ENCODE measurements at regions not wholly inside any gene's neighbourhood (a gene's known extent, or its start where the extent isn't known, plus 50 kb on each side); places are given as distances from the start of the nearest gene placed in this dataset.
"Not testable (repeated sequence)": the region's sequence is repeated elsewhere in the genome, so short reads cannot be mapped to it uniquely, and the experiment has no call there.

- Histone ChIP-seq H3K9me3 (ENCODE audit: control insufficient read depth, insufficient read depth, low read length) (no peaks in the 10 kb centered on the region), H3K36me3 (ENCODE audit: insufficient read depth, low read length) (no peaks in the 10 kb centered on the region), H3K4me1 (ENCODE audit: insufficient read depth, low read length) (no peaks in the 10 kb centered on the region), H3K9ac (ENCODE audit: low read depth, low read length) (no peak overlapping the region)
Measured at GRCh38 chr7:131927770-131928423, 371.5 kb upstream of the PODXL start.

GRCh38 chr7:131925636-131926035, 369.2 kb upstream of the PODXL start:
- Histone ChIP-seq H3K36me3 (ENCODE audit: insufficient read depth, low read length) (no peaks in the 10 kb centered on the region), H3K4me1 (ENCODE audit: insufficient read depth, low read length) (no peaks in the 10 kb centered on the region), H3K9ac (ENCODE audit: low read depth, low read length) (no peak overlapping the region), H3K9me3 (ENCODE audit: control insufficient read depth, insufficient read depth, low read length) (no peaks in the 10 kb centered on the region)

- no peaks in the 10 kb centered on the region for H3K36me3 ChIP-seq (ENCODE audit: insufficient read depth, low read length)
- no peaks in the 10 kb centered on the region for H3K9me3 ChIP-seq (ENCODE audit: control insufficient read depth, insufficient read depth, low read length)
- no peaks in the 10 kb centered on the region for H3K4me1 ChIP-seq (ENCODE audit: insufficient read depth, low read length)
- no peak overlapping the region for H3K9ac ChIP-seq (ENCODE audit: low read depth, low read length)
Measured at GRCh38 chr7:131924857-131925256, 368.4 kb upstream of the PODXL start.

DNA sequence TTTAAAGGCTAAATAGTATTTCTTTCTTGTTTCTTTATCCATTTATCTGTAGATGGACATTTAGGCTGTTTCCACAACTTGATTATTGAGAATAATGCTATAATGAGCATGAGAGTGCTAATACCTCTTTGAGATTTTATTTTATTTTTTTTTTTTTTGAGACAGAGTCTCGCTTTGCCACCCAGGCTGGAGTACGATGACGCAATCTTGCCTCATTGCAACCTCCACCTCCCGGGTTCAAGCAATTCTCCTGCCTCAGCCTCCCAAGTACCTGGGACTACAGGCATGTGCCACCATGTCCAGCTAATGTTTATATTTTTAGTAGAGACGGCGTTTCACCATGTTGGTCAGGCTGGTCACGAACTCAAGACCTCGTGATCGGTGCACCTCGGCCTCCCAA, 366.5 kb upstream of the PODXL start:
- not testable (repeated sequence) for H3K4me1 ChIP-seq (ENCODE audit: insufficient read depth, low read length); H3K36me3 ChIP-seq (ENCODE audit: insufficient read depth, low read length); H3K9ac ChIP-seq (ENCODE audit: low read depth, low read length); H3K9me3 ChIP-seq (ENCODE audit: control insufficient read depth, insufficient read depth, low read length)

DNA sequence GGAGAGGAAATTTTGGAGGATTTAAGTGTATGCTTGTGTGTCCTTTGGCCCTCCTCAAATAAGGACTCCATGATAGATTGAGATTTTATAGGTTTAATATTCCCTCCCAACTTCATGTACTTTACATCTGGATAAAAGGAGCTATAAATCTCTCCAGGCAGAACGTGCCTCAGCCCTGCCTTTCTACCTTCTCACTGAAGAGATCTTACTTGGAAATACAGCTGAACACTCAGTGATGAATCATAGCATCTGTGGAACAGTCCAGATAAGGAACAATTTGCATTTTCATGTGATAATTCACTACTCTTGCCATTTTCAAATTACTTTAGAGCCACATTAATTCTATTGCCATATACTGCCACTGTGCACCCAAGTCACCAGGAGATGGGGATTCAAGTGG, 364.6 kb upstream of the PODXL start:
- no peaks in the 10 kb centered on the region for H3K36me3 ChIP-seq (ENCODE audit: insufficient read depth, low read length)
- H3K4me1 ChIP-seq (ENCODE audit: insufficient read depth, low read length) = no peaks in the 10 kb centered on the region
- no peak overlapping the region for H3K9ac ChIP-seq (ENCODE audit: low read depth, low read length)
- H3K9me3 ChIP-seq (ENCODE audit: control insufficient read depth, insufficient read depth, low read length) = no peaks in the 10 kb centered on the region

DNA sequence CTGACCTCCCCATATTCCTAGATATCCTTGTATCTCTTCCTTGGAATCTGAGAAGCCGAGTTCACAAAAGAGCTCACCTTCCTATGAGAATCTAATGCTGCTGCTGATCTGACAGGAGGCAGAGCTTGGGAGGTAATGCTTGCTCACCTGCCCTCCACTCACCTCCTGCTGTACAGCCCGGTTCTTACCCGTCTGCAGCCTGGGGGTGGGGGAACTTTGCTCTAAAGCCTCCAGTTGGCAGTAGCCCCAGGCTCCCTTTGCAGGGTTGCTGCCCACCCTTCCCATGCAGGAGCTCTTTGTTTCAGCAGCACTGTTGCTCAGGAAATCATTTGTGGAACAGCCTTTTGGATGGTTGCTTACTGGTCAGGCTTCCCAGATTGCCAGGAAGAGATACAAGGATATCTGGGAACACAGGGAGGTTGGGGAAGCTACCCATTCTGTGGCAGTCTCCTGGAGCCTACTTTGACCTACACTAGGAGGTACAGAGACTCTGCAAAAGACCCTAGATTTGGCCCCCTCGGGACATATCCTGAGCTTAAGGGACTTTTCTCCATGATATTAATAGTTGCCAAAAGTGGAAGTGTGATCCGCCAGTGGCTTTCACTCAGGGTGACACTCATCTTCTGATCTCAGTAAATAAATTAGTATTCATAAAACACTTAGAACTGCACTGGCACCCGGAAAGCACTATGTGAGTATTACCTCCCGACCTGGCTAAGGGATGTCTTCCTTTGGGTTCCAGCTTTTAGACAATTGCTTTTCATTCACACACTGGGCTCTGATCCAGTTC, 363.7 kb upstream of the PODXL start:
- H3K4me1 ChIP-seq (ENCODE audit: insufficient read depth, low read length) = no peaks in the 10 kb centered on the region
- H3K9ac ChIP-seq (ENCODE audit: low read depth, low read length) = no peak overlapping the region
- H3K36me3 ChIP-seq (ENCODE audit: insufficient read depth, low read length) = no peaks in the 10 kb centered on the region
- H3K9me3 ChIP-seq (ENCODE audit: control insufficient read depth, insufficient read depth, low read length) = no peaks in the 10 kb centered on the region

- H3K36me3 ChIP-seq (ENCODE audit: insufficient read depth, low read length) = no peaks in the 10 kb centered on the region
Measured at GRCh38 chr7:131911112-131911511, 354.7 kb upstream of the PODXL start.

GRCh38 chr7:131909151-131909768, 352.8 kb upstream of the PODXL start:
- H3K4me1 ChIP-seq (ENCODE audit: insufficient read depth, low read length) = peaks cover 4% of the 10 kb centered on the region; the same call in 1 of the 2 replicates
- H3K9me3 ChIP-seq (ENCODE audit: control insufficient read depth, insufficient read depth, low read length) = no peaks in the 10 kb centered on the region; the same call in 1 of the 2 replicates
- peak overlapping the region; percentile 52 for H3K9ac ChIP-seq (ENCODE audit: low read depth, low read length)
- H3K36me3 ChIP-seq (ENCODE audit: insufficient read depth, low read length) = no peaks in the 10 kb centered on the region

More at GRCh38 chr7:131911112-131911511, 354.7 kb upstream of the PODXL start:
- H3K9ac ChIP-seq (ENCODE audit: low read depth, low read length) = no peak overlapping the region
- no peaks in the 10 kb centered on the region; the same call in 1 of the 2 replicates for H3K9me3 ChIP-seq (ENCODE audit: control insufficient read depth, insufficient read depth, low read length)
- H3K4me1 ChIP-seq (ENCODE audit: insufficient read depth, low read length) = peaks cover 4% of the 10 kb centered on the region; the same call in 1 of the 2 replicates

DNA sequence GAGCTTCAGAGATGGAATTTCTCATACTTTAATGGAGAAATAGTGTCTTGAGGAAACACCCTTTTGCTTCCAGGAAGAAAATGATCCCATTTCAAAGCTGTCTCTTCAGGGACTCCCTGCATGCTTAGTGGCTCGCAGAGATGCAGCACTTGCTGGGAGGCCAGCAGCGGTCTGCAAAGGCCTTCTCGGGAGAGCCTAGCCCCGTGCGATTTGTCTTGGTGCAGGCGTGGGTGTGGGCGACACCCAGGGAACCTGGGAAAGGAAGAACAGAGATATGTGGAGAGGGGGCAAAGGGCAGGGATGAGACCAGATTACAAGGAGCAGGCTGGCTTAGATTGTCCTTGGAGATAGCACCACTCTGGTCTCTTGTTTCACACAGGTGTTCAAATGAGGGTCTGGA, 352.3 kb upstream of the PODXL start:
- H3K9ac ChIP-seq (ENCODE audit: low read depth, low read length) = peak overlapping the region; percentile 52
- H3K4me1 ChIP-seq (ENCODE audit: insufficient read depth, low read length) = peaks cover 4% of the 10 kb centered on the region; the same call in 1 of the 2 replicates
- no peaks in the 10 kb centered on the region for H3K36me3 ChIP-seq (ENCODE audit: insufficient read depth, low read length)

GRCh38 chr7:131905471-131905973, 349.1 kb upstream of the PODXL start:
- no peaks in the 10 kb centered on the region for H3K36me3 ChIP-seq (ENCODE audit: insufficient read depth, low read length)
- no peak overlapping the region for H3K9ac ChIP-seq (ENCODE audit: low read depth, low read length)
- H3K9me3 ChIP-seq (ENCODE audit: control insufficient read depth, insufficient read depth, low read length) = no peaks in the 10 kb centered on the region; the same call in 1 of the 2 replicates
- H3K4me1 ChIP-seq (ENCODE audit: insufficient read depth, low read length) = peaks cover 4% of the 10 kb centered on the region; the same call in 1 of the 2 replicates

More for the DNA sequence above, 352.3 kb upstream of the PODXL start:
- H3K9me3 ChIP-seq (ENCODE audit: control insufficient read depth, insufficient read depth, low read length) = no peaks in the 10 kb centered on the region; the same call in 1 of the 2 replicates

DNA sequence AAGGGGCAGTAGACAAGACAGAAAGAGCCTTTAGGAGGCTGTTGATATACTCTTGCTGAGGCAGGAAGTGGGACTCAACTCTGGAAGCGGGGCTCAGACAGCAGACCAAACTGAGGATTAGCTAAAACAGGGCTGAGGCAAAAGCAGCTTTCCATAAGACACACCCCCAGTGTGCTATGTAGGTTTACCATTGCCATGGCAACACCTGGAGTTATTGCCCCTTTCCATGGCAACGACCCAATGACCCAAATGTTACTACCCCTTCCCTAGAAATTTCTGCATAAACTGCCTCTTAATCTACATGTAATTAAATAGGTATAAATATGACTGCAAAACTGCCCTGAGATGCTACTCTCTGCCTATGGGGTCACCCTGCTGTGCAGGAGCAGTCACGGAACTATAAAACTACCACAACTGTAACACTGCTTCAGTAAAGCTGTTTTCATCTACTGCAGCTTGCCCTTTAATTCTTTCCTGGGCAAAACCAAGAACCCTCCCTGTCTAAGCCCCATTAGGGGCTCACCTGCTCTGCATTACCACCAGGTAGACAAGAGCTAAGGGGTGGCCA, 348.4 kb upstream of the PODXL start:
- peaks cover 4% of the 10 kb centered on the region; the same call in 1 of the 2 replicates for H3K4me1 ChIP-seq (ENCODE audit: insufficient read depth, low read length)
- H3K36me3 ChIP-seq (ENCODE audit: insufficient read depth, low read length) = no peaks in the 10 kb centered on the region
- no peaks in the 10 kb centered on the region for H3K9me3 ChIP-seq (ENCODE audit: control insufficient read depth, insufficient read depth, low read length)
- no peak overlapping the region for H3K9ac ChIP-seq (ENCODE audit: low read depth, low read length)

- H3K36me3 ChIP-seq (ENCODE audit: insufficient read depth, low read length) = no peaks in the 10 kb centered on the region
- no peaks in the 10 kb centered on the region for H3K4me1 ChIP-seq (ENCODE audit: insufficient read depth, low read length)
- H3K9ac ChIP-seq (ENCODE audit: low read depth, low read length) = no peak overlapping the region
- no peaks in the 10 kb centered on the region for H3K9me3 ChIP-seq (ENCODE audit: control insufficient read depth, insufficient read depth, low read length)
Measured at GRCh38 chr7:131903315-131903714, 346.9 kb upstream of the PODXL start.

- H3K36me3 ChIP-seq (ENCODE audit: insufficient read depth, low read length) = no peaks in the 10 kb centered on the region
- no peaks in the 10 kb centered on the region for H3K9me3 ChIP-seq (ENCODE audit: control insufficient read depth, insufficient read depth, low read length)
- peaks cover 13% of the 10 kb centered on the region for H3K4me1 ChIP-seq (ENCODE audit: insufficient read depth, low read length)
- H3K9ac ChIP-seq (ENCODE audit: low read depth, low read length) = no peak overlapping the region
Measured at GRCh38 chr7:131900785-131901287, 344.4 kb upstream of the PODXL start.
